B cell (primary cell): ENCODE measurements at regions not wholly inside any gene's neighbourhood (a gene's known extent, or its start where the extent isn't known, plus 50 kb on each side); places are given as distances from the start of the nearest gene placed in this dataset.

Experiments
- EZH2 ChIP-seq: IDR thresholded peaks from 2 replicates; pipeline ENCODE4 v1.6.1; 2012; ENCODE audit warnings: borderline replicate concordance, low read depth, mild to moderate bottlenecking, moderate library complexity, low read length; ENCODE audit not compliant: insufficient read depth, poor library complexity, severe bottlenecking
- TF ChIP-seq, protein P1 (sequence below): fragments of 200-600 bp; IDR thresholded peaks from one replicate; pipeline ENCODE4 v1.8.0; 2022; ENCODE audit warnings: antibody characterized with exemption, mild to moderate bottlenecking

DNA sequence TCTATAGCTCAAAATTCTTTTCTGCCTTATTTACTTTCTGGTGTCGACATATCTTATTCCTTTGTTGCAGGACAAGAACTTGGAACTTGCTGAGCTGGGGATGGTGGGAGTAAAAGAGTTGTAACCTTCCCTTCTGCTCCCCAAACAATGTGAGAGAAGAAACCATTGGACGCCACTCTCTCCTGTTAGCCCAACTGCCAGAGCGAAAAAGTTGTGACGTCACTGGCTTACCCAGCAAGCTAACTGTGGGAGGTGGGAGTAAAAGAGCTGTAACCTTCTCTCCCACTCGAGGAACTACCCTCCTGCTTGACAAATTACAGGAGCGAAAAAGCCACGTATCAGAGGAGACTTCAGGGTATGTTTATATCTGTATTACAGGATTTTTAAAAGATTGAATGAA lies 90.0 kb upstream of the PCDH10 start:
- TF ChIP-seq, protein P1, sequence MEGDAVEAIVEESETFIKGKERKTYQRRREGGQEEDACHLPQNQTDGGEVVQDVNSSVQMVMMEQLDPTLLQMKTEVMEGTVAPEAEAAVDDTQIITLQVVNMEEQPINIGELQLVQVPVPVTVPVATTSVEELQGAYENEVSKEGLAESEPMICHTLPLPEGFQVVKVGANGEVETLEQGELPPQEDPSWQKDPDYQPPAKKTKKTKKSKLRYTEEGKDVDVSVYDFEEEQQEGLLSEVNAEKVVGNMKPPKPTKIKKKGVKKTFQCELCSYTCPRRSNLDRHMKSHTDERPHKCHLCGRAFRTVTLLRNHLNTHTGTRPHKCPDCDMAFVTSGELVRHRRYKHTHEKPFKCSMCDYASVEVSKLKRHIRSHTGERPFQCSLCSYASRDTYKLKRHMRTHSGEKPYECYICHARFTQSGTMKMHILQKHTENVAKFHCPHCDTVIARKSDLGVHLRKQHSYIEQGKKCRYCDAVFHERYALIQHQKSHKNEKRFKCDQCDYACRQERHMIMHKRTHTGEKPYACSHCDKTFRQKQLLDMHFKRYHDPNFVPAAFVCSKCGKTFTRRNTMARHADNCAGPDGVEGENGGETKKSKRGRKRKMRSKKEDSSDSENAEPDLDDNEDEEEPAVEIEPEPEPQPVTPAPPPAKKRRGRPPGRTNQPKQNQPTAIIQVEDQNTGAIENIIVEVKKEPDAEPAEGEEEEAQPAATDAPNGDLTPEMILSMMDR, result no peak
- TF ChIP-seq EZH2, result no peak
